Neuron (in vitro differentiated cells): ENCODE measurements at regions not wholly inside any gene's neighbourhood (a gene's known extent, or its start where the extent isn't known, plus 50 kb on each side); places are given as distances from the start of the nearest gene placed in this dataset.
"Not testable (repeated sequence)": the region's sequence is repeated elsewhere in the genome, so short reads cannot be mapped to it uniquely, and the experiment has no call there.

Experiments used
- H2AFZ ChIP-seq: one replicate; pipeline ENCODE4 v1.6.1; 2013; ENCODE audit warnings: low read depth, mild to moderate bottlenecking, inconsistent platforms, low read length, moderate library complexity
- H3K27me3 ChIP-seq: one replicate; pipeline ENCODE4 v1.6.1; 2013; ENCODE audit warnings: low read length; ENCODE audit not compliant: insufficient read depth
- H3K36me3 ChIP-seq: one replicate; pipeline ENCODE4 v1.6.1; 2013; ENCODE audit warnings: low read length; ENCODE audit not compliant: insufficient read depth
- H3K4me1 ChIP-seq: one replicate; pipeline ENCODE4 v1.6.1; 2013; ENCODE audit warnings: low read length; ENCODE audit not compliant: insufficient read depth
- H3K4me3 ChIP-seq: 2 replicates; pipeline ENCODE4 v1.5.1; 2013; ENCODE audit warnings: mild to moderate bottlenecking, low read length, moderate library complexity
- H3K9me3 ChIP-seq: one replicate; pipeline ENCODE4 v1.6.1; 2013; ENCODE audit warnings: low read length

GRCh38 chr7:32639122-32639521 is 143.8 kb downstream of the AVL9 start:
- H3K36me3 ChIP-seq: no peaks in the 10 kb centered on the region
- H3K27me3 ChIP-seq: no peaks in the 10 kb centered on the region
- H3K4me1 ChIP-seq: no peaks in the 10 kb centered on the region
- H3K4me3 ChIP-seq: no peak overlapping the region
- H3K9me3 ChIP-seq: no peaks in the 10 kb centered on the region
- H2AFZ ChIP-seq: no peak overlapping the region

- H3K36me3 ChIP-seq, H2AFZ ChIP-seq, H3K27me3 ChIP-seq, H3K4me1 ChIP-seq, H3K4me3 ChIP-seq, H3K9me3 ChIP-seq: not testable (repeated sequence)
Observed at GRCh38 chr7:32638479-32639121, 143.3 kb downstream of the AVL9 start.
